Progenitor cell of endocrine pancreas (in vitro differentiated cells): ENCODE measurements at regions not wholly inside any gene's neighbourhood (a gene's known extent, or its start where the extent isn't known, plus 50 kb on each side); places are given as distances from the start of the nearest gene placed in this dataset.

Source experiments
- DNase-seq: peaks from one replicate; pipeline ENCODE4 v3.0.0; 2021; ENCODE audit warnings: low spot score; ENCODE audit not compliant: unreplicated experiment
- H3K27ac Mint-ChIP-seq: 2 replicates; pipeline ENCODE4 v1.8.0; 2021; ENCODE audit warnings: mild to moderate bottlenecking, moderate library complexity, mixed read lengths
- H3K27me3 Mint-ChIP-seq: 2 replicates; pipeline ENCODE4 v1.8.0; 2021; ENCODE audit warnings: mixed read lengths
- H3K36me3 Mint-ChIP-seq: 2 replicates; pipeline ENCODE4 v1.8.0; 2022; ENCODE audit warnings: mixed read lengths; ENCODE audit not compliant: insufficient read depth
- H3K4me1 Mint-ChIP-seq: 2 replicates; pipeline ENCODE4 v1.8.0; 2021; ENCODE audit warnings: low read depth, mixed read lengths
- H3K4me3 Mint-ChIP-seq: 2 replicates; pipeline ENCODE4 v1.8.0; 2021; ENCODE audit warnings: low read depth, mild to moderate bottlenecking, moderate library complexity, mixed read lengths
- H3K9me3 Mint-ChIP-seq: 2 replicates; pipeline ENCODE4 v1.8.0; 2021; ENCODE audit warnings: low read depth, mixed read lengths
- TF ChIP-seq, protein P1 (sequence below): fragments of 200-600 bp; sonication (generic); IDR thresholded peaks from one replicate; pipeline ENCODE4 v1.5.0; 2021; ENCODE audit warnings: antibody characterized with exemption, mild to moderate bottlenecking; ENCODE audit not compliant: unreplicated experiment

DNA sequence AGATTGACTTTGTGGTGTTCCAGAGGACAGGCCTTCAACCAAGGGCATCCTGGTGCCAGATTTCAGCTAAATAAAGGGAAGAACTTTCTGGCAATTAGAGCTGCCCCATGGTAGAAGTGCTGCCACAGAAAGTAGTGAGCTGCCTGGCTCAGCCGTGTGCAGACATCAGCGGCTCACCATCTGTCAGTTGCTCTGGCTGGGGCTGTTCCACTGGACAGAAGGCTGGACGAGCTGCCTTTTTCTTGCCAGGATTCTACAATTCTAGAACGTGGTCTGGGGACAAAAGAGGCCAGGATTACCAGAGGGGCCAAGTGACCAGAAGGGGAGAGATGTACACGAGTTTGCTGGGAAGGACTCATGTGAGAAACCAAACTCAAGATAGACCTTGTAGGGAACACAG, 107.0 kb upstream of the RPL38 start:
- Mint-ChIP-seq H3K36me3 (no peaks in the 10 kb centered on the region), H3K4me3 (no peak overlapping the region), H3K4me1 (no peaks in the 10 kb centered on the region), H3K9me3 (peaks cover 8% of the 10 kb centered on the region), H3K27me3 (peaks cover 4% of the 10 kb centered on the region), H3K27ac (no peak overlapping the region)
- no peak for DNase-seq
- TF ChIP-seq, protein P1, sequence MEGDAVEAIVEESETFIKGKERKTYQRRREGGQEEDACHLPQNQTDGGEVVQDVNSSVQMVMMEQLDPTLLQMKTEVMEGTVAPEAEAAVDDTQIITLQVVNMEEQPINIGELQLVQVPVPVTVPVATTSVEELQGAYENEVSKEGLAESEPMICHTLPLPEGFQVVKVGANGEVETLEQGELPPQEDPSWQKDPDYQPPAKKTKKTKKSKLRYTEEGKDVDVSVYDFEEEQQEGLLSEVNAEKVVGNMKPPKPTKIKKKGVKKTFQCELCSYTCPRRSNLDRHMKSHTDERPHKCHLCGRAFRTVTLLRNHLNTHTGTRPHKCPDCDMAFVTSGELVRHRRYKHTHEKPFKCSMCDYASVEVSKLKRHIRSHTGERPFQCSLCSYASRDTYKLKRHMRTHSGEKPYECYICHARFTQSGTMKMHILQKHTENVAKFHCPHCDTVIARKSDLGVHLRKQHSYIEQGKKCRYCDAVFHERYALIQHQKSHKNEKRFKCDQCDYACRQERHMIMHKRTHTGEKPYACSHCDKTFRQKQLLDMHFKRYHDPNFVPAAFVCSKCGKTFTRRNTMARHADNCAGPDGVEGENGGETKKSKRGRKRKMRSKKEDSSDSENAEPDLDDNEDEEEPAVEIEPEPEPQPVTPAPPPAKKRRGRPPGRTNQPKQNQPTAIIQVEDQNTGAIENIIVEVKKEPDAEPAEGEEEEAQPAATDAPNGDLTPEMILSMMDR: no peak

DNA sequence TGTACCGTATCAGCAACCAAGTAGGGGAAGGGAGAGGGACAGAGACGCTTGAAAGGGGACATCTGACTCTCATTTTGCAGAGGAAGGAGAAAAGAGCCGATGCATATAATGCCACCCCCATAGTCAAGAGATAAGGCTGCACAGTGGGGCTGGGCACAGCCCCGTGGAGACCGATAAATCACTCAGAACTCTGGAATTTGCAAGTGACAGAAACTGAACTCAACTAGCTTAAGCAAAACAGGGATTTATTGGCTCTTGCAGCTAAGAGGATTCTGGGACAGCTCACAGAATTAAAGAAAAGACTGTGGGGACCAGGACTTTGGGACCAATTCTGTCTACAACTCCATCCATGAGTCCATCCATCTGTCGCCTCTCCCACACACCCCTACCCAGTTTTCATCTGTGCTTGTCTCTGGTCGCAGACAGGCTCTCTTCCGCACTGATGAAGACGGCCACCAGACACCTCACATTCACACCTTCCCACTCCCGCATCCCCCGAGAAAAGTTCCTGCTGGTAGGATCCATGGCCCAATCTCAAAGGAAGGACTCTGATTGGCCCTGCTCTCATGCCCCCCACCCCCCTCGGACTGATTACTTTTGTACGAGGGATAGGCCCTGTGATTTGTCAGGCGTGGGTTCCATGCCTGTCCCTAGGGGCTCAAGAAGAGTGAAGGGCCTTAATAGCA, 105.9 kb upstream of the RPL38 start:
- Mint-ChIP-seq H3K36me3 (no peaks in the 10 kb centered on the region), H3K9me3 (peaks cover 4% of the 10 kb centered on the region), H3K4me3 (no peak overlapping the region), H3K4me1 (no peaks in the 10 kb centered on the region), H3K27ac (no peak overlapping the region), H3K27me3 (peaks cover 10% of the 10 kb centered on the region)
- TF ChIP-seq, protein P1: no peak
- DNase-seq: no peak

DNA sequence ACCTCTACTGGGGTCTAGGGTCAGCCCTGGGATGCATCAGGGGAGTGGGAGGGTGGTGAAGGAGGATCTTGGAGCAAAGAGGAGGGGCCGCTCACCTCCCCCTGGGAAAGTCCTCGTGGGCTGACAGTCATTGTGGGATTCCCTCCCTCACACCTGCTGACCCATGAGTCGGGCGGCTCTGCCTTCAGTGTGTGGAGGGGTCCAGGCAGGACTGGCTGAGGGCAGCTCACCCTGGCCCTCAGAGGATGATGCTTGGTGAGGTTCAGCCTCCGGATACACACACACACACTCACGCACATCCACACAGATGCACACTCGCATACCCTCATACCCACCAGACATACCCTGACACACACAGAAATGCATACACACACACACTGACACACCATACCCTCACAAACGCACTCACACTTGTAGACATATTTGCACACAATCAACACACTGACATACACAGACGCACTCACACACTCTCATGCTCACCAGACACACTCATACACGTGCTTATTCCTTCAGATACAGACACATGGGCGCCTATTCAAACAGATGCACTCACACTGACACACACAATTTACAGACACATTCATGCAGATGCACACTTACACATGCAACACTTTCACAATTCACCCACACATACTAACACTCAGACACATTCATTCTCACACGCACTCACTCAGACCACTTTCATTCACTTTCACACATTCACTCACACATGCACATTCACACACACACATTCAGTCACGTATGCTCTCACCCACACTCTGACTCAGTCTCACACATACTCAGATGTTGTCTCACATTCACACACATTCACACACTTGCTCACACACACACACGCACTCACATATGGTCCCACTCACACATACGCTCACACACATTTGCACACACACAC, 105.1 kb upstream of the RPL38 start:
- H3K4me3 Mint-ChIP-seq: no peak overlapping the region
- DNase-seq: no peak
- H3K36me3 Mint-ChIP-seq: no peaks in the 10 kb centered on the region
- no peak overlapping the region for H3K27ac Mint-ChIP-seq
- TF ChIP-seq, protein P1: no peak
- H3K9me3 Mint-ChIP-seq: peaks cover 4% of the 10 kb centered on the region
- H3K4me1 Mint-ChIP-seq: no peaks in the 10 kb centered on the region
- peaks cover 13% of the 10 kb centered on the region for H3K27me3 Mint-ChIP-seq

DNA sequence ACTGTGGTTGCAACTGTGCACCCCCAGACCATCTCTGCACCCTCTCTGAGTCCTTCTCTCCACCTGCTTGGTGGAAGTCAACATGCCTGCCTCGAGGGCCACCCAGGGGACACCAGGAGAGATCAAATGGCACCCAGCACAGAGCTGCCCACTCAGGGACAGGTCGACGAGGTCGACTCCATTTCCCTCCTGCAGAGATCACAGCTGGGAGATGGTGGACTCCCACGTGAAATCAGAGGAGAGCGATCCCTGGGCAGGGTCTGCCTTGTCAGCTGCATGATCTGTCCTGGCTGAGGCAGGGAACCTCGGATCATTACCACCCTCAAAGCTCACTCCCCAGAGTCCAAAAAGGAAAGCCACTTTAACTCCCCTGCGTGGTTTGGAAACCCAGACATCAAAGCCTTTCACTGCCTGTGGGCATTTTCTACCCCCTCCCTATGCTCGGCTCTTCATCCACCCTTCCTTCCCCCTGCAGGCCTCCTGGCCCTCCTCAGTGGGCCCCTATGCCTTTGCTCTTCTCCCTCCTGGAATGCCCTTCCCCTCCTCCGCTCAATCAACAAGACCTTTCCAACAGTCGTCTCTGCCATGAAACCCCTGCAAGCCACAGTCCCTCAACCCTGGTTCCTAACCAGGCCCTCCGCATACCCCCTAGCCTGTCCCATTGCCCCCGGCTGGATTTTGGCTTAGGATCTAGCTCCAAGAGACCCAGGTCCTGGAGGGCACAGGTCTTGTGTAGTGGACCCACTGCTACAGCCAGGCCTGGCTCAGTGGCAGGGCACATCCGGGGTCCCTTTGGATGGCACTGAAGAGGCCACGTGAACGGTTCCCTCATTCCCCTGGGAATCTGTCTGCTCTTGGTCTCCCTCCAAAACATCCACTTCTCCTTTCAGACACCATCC, 103.8 kb upstream of the RPL38 start:
- DNase-seq: no peak
- Mint-ChIP-seq H3K27ac (no peak overlapping the region), H3K4me3 (no peak overlapping the region), H3K27me3 (peaks cover 13% of the 10 kb centered on the region), H3K36me3 (no peaks in the 10 kb centered on the region), H3K9me3 (no peaks in the 10 kb centered on the region), H3K4me1 (no peaks in the 10 kb centered on the region)
- TF ChIP-seq, protein P1: no peak

DNA sequence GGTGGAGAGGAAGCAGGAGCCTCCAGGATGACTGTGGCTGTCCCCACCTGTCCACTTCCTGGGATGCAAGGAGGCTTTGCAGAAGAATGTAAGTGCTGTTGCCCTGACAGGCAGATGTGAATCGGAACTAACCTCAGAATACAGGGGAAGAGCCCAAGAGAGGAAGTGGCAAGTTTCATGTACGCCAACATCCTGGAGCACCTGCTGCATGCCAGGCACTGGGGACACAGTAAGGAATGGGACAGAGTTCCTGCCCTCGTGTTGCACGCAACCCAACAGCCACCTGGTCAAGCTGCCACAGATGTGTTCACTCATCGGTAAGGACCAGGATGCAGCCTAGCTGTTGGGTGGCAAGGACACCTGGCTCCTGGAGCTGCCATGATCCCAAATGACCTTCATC, 98.6 kb upstream of the RPL38 start:
- H3K27me3 Mint-ChIP-seq: peaks cover 16% of the 10 kb centered on the region
- no peak for DNase-seq
- no peak overlapping the region for H3K27ac Mint-ChIP-seq
- peaks cover 14% of the 10 kb centered on the region for H3K4me1 Mint-ChIP-seq
- no peaks in the 10 kb centered on the region for H3K36me3 Mint-ChIP-seq
- no peaks in the 10 kb centered on the region for H3K9me3 Mint-ChIP-seq
- no peak overlapping the region for H3K4me3 Mint-ChIP-seq
- TF ChIP-seq, protein P1: no peak
